Skeletal muscle tissue (tissue), 3 donors: ENCODE measurements at regions not wholly inside any gene's neighbourhood (a gene's known extent, or its start where the extent isn't known, plus 50 kb on each side); places are given as distances from the start of the nearest gene placed in this dataset.

ENCODE experiments used
- H3K27ac ChIP-seq: one replicate; pipeline ENCODE4 v1.7.0; 2013; ENCODE audit warnings: mild to moderate bottlenecking, low read depth, low read length, inconsistent platforms
- H3K27me3 ChIP-seq, 3 donors: one replicate each; pipeline ENCODE4 v1.7.0; 2013; ENCODE audit warnings: low read length in 3 of 3; ENCODE audit not compliant: control insufficient read depth in 3 of 3, insufficient read depth in 3 of 3
- H3K36me3 ChIP-seq, 3 donors: one replicate each; pipeline ENCODE4 v1.7.0; 2013; ENCODE audit warnings: low read length in 3 of 3; ENCODE audit not compliant: control insufficient read depth in 3 of 3, insufficient read depth in 3 of 3
- H3K4me1 ChIP-seq, 3 donors: one replicate each; pipeline ENCODE4 v1.7.0; 2013; ENCODE audit warnings: low read length in 3 of 3, mild to moderate bottlenecking in 3 of 3; ENCODE audit not compliant: control insufficient read depth in 3 of 3, insufficient read depth in 3 of 3
- H3K4me3 ChIP-seq, 3 donors: one replicate each; pipeline ENCODE4 v1.7.0; 2013; ENCODE audit warnings: low read length in 3 of 3
- H3K9ac ChIP-seq, 3 donors: one replicate each; pipeline ENCODE4 v1.7.0; 2013; ENCODE audit warnings: low read length in 3 of 3, mild to moderate bottlenecking in 3 of 3, moderate library complexity in 2 of 3, low read depth in 1 of 3
- H3K9me3 ChIP-seq, 3 donors: one replicate each; pipeline ENCODE4 v1.7.0; 2013; ENCODE audit warnings: low read length in 3 of 3; ENCODE audit not compliant: control insufficient read depth in 3 of 3
- donor health status: Osteomylitis.

DNA sequence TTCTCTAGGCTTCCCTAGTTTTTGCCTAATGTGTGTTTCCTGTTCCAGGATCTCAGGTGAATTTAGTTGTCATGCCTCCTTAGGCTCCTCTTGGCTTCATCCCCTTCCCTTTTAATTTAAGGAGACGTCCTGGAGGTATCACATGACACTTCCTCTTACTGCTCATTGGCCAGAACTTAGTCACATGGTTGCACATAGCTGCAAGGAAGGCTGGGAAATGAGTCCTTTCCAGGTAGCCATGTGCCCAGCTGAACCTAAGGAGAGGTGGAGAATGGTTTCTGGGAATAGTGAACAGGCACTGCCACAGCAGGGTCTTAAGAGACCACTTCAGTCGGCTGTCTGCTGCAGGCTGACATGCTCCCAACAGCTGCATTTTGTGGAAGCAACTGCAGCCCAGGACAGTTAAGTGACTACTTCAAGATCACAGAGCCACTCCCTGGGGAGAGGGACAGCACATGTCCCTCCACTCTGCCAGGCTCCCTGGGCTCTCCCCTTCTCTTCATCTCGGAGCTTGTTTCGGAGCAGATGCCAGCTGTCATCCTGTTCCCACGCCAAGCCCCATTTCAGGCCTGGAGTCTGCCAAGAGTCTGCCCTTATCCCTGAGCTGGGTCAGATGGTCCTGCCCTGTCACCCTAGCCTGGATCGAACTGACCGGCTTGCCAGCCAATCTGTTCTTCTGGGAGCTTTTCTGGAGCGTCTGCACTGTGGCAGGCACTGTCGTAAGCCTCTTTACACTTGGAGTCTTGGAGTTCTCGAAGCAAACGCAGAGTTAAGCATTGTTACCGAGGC lies 81.4 kb upstream of the FOXF1 start:
- peaks cover 0 to 5% (median 0%) of the 10 kb centered on the region in 3 donors for H3K9me3 ChIP-seq
- no peaks in the 10 kb centered on the region for H3K36me3 ChIP-seq
- H3K4me1 ChIP-seq = no peaks in the 10 kb centered on the region
- H3K27me3 ChIP-seq = peaks cover 34 to 65% (median 59%) of the 10 kb centered on the region in 3 donors
- no peak overlapping the region for H3K9ac ChIP-seq
- no peak overlapping the region for H3K27ac ChIP-seq
- no peak overlapping the region for H3K4me3 ChIP-seq

DNA sequence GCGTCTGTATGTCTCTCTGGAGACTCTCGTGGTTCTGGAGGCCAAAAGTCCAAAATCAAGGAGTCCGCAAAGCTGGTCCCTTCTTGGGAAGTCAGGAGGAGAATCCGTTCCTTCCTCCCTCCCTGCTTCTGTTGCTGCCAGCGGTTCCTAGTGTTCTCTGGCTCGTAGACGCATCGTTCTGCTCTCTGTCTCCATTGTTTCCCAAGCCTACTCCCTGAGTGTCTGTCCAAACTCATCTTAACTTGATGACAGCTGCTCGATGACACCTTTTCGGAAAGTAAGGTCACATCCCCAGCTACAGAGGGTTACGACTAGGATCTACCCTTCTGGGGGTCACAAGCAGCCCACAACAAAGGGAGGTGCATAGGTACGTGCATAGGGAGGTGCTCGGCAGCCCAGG lies 80.7 kb upstream of the FOXF1 start:
- peaks cover 31 to 65% (median 60%) of the 10 kb centered on the region in 3 donors for H3K27me3 ChIP-seq
- no peaks in the 10 kb centered on the region for H3K4me1 ChIP-seq
- H3K27ac ChIP-seq = no peak overlapping the region
- peaks cover 0 to 5% (median 0%) of the 10 kb centered on the region in 3 donors for H3K9me3 ChIP-seq
- no peak overlapping the region for H3K9ac ChIP-seq
- no peaks in the 10 kb centered on the region for H3K36me3 ChIP-seq
- H3K4me3 ChIP-seq = no peak overlapping the region

DNA sequence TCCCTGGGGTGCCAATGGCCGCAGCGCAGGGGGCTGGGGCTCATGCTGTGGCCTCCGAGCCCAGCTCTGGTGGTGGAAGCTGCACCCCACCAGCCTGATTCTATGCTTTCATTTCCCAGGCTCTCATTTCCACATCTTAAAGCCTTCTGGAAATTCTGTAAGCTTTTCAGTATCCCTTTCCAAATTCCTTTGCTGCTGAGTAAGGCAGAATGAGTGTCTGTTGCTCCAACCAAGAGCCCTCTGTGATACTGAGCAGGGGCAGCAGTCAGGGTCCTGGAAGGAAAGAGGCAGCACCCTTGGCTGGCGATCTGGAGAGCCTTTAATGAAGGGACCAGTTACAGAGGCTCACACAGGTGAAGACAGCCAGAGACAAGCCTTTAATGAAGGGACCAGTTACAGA lies 79.5 kb upstream of the FOXF1 start:
- H3K36me3 ChIP-seq = no peaks in the 10 kb centered on the region
- no peak overlapping the region for H3K9ac ChIP-seq
- H3K4me1 ChIP-seq = no peaks in the 10 kb centered on the region
- H3K27ac ChIP-seq = no peak overlapping the region
- H3K9me3 ChIP-seq = peaks cover 0 to 5% (median 0%) of the 10 kb centered on the region in 3 donors
- no peak overlapping the region for H3K4me3 ChIP-seq
- peaks cover 29 to 59% (median 55%) of the 10 kb centered on the region in 3 donors for H3K27me3 ChIP-seq

DNA sequence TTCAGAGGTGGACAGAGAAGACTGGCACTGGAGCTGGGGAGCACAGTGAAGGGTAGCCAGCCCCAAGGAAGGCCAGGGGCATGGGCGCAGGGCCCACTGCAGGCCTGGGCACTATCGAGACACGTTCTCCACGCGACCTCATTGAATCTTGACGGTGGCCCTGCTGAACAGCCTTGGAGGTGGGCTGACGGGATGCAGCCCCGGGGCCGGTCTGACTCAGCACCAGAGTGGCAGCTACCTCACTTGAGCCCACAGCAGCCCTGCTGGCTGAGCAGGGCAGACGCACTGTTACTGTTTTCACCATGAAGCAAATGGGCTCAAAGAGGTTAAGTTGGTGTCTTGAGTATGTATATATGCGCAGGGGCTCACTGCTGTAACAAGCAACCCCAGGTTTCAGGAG lies 78.8 kb upstream of the FOXF1 start:
- Histone ChIP-seq H3K36me3 (no peaks in the 10 kb centered on the region), H3K9ac (no peak overlapping the region), H3K27me3 (peaks cover 29 to 54% (median 53%) of the 10 kb centered on the region in 3 donors), H3K4me3 (no peak overlapping the region), H3K4me1 (no peaks in the 10 kb centered on the region), H3K27ac (no peak overlapping the region), H3K9me3 (peaks cover 0 to 5% (median 0%) of the 10 kb centered on the region in 3 donors)

DNA sequence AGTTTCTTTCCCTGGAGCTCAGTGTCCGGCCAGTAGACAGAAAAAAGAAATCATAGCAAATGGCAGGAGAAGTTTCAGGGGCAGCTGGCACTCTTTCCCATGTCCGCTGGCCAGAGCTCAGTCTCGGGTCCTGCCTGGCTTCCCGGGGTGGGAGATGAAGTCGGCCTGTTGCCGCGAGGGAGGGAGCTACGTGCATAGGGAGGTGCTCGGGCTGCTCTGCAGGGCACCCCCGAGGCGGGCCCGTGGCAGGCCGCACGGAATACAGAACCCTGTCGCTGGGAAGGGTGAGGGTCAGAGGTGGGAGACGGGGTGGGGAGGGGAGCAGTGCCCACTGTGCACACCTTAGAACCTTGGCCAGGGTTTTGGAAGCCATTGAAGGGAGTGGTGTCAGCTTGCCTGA lies 78.3 kb upstream of the FOXF1 start:
- peaks cover 30 to 53% (median 48%) of the 10 kb centered on the region in 3 donors for H3K27me3 ChIP-seq

DNA sequence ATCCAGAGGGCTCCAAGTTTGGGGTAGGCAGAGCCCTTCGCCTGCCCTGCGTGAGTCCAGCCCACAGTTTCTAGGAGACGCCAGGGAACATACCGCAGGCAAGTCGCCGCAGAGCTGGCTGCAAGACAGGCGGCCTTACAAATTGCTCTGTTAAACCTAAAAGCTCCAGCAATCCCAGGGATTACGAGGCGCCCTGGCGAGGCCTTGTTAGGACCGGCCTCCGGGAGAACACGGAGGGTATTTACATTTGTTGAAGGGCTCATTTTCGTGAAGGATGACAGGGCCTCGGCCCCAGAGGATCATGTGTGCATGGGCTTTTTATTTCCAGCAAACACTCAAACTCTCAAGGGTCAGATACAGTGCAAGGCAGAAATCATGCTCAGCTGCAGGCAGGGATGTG lies 77.6 kb upstream of the FOXF1 start:
- H3K9ac ChIP-seq = no peak overlapping the region
- no peak overlapping the region for H3K27ac ChIP-seq
- no peaks in the 10 kb centered on the region for H3K4me1 ChIP-seq
- H3K4me3 ChIP-seq = no peak overlapping the region
- H3K27me3 ChIP-seq = peaks cover 33 to 54% (median 46%) of the 10 kb centered on the region in 3 donors
- no peaks in the 10 kb centered on the region for H3K36me3 ChIP-seq
- H3K9me3 ChIP-seq = peaks cover 0 to 5% (median 0%) of the 10 kb centered on the region in 3 donors

More for the DNA sequence above, 78.3 kb upstream of the FOXF1 start:
- peaks cover 0 to 5% (median 0%) of the 10 kb centered on the region in 3 donors for H3K9me3 ChIP-seq
- no peak overlapping the region for H3K9ac ChIP-seq
- no peak overlapping the region for H3K27ac ChIP-seq
- no peaks in the 10 kb centered on the region for H3K36me3 ChIP-seq
- H3K4me3 ChIP-seq = no peak overlapping the region
- H3K4me1 ChIP-seq = no peaks in the 10 kb centered on the region

DNA sequence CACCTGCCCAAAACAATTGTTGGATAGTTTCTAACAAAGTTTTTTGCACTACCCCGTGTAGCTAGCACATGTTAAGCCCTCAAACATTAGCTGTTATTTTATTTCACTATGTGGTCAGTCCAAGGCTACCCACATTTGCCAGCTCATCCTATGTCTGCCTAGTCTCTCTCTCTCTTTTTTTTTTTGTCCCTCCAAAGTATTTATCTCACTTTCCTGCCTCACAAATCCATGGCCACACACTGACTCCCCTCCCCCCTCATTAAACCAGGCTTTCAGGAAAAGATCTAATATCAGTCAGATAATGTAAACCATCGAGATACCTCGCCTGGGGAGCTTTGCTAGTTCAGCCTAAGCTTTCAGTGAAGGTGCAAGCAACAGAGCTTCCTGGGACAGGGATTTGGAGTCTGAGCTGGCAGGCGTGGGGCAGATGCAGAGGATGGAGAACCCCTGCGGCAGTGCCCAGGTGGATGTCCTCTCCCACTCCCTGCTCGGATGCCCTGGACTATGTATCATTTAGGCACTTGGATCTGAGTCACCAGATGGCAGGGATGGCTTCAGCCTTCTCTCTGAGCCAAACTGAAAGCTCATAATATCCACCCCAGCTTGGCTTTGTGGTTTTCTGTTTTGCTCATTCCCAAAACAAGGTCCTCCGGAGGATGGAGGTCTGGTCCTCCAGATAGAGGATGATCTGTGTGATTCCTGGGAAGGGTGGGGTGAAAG lies 73.7 kb upstream of the FOXF1 start:
- no peak overlapping the region for H3K27ac ChIP-seq
- peaks cover 24 to 52% (median 37%) of the 10 kb centered on the region in 3 donors for H3K27me3 ChIP-seq
- H3K4me3 ChIP-seq = no peak overlapping the region
- no peak overlapping the region for H3K9ac ChIP-seq
- H3K36me3 ChIP-seq = no peaks in the 10 kb centered on the region
- no peaks in the 10 kb centered on the region for H3K9me3 ChIP-seq
- no peaks in the 10 kb centered on the region for H3K4me1 ChIP-seq

DNA sequence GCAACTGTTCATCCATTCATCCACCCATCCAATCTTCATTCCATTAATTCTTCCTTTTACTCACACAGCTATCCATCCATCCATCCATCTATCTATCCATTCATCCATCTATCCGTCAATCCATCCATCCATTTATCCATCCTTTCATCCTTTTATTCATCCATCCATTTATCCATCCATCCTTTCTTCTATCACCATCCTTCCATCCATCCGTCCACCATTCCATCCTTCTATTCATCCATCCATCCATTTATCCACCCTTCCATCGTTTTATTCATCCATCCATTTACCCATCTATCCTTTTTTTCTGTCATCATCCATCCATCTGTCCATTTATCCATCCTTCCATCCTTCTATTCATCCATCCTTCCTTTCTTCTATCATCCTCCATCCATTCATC lies 73.0 kb upstream of the FOXF1 start:
- Histone ChIP-seq H3K9me3 (no peaks in the 10 kb centered on the region), H3K27ac (no peak overlapping the region), H3K9ac (no peak overlapping the region), H3K27me3 (peaks cover 25 to 52% (median 38%) of the 10 kb centered on the region in 3 donors), H3K4me3 (no peak overlapping the region), H3K4me1 (no peaks in the 10 kb centered on the region), H3K36me3 (no peaks in the 10 kb centered on the region)

DNA sequence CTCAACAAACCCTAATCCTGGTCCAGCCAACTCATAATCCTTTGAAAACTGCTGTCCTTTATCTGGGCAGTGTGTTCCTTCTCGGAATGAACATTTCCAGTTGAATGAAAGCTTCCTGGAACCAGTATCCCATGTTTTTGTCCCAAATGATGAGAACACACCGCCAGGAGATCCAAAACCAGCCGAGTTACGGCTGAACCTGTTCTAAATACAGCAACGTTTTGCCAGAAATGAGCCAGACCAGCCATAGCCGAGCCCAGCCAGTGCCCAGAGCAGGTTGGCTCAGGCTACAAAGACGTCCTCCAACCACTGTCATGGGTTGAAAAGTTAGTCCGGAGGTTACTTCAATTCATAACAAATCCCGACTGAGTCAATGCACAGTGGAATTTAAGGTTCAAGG lies 67.6 kb upstream of the FOXF1 start:
- Histone ChIP-seq H3K36me3 (no peaks in the 10 kb centered on the region), H3K4me1 (no peaks in the 10 kb centered on the region), H3K9me3 (peaks cover 0 to 4% (median 4%) of the 10 kb centered on the region in 3 donors), H3K27ac (no peak overlapping the region), H3K4me3 (no peak overlapping the region), H3K9ac (no peak overlapping the region), H3K27me3 (peaks cover 37 to 59% (median 52%) of the 10 kb centered on the region in 3 donors)
